GM21723 (cell line): ENCODE measurements at regions not wholly inside any gene's neighbourhood (a gene's known extent, or its start where the extent isn't known, plus 50 kb on each side); places are given as distances from the start of the nearest gene placed in this dataset.
"Not testable (repeated sequence)": the region's sequence is repeated elsewhere in the genome, so short reads cannot be mapped to it uniquely, and the experiment has no call there.

Experiments used
- ATAC-seq: cut with Tn5 transposase; IDR thresholded peaks from one replicate; pipeline ENCODE4 v1.9.1; 2021; ENCODE audit warnings: mild to moderate bottlenecking, moderate library complexity; ENCODE audit not compliant: unreplicated experiment

DNA sequence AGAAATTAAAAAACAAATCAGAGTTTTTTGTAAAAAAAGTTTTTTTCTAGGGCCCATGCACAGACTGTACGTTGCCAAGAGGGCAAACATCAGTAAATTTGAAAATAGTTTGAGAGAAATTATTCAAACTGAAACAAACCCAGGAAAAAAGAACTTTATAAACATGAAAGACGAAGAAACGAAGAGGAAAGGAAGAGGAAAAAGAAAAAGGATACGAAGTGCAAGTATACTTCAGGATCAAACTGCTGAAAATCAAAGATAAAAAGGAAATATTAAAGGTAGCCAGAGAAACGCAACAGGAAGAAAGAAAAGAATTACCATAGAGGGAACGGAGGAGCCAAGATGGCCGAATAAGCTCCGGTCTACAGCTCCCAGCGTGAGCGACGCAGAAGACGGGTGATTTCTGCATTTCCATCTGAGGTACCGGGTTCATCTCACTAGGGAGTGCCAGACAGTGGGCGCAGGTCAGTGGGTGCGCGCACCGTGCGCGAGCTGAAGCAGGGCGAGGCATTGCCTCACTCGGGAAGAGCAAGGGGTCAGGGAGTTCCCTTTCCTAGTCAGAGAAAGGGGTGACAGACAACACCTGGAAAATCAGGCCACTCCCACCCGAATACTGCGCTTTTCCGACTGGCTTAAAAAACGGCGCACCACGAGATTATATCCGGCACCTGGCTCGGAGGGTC is 94.4 kb upstream of the GAS1 start:
- not testable (repeated sequence) for ATAC-seq

DNA sequence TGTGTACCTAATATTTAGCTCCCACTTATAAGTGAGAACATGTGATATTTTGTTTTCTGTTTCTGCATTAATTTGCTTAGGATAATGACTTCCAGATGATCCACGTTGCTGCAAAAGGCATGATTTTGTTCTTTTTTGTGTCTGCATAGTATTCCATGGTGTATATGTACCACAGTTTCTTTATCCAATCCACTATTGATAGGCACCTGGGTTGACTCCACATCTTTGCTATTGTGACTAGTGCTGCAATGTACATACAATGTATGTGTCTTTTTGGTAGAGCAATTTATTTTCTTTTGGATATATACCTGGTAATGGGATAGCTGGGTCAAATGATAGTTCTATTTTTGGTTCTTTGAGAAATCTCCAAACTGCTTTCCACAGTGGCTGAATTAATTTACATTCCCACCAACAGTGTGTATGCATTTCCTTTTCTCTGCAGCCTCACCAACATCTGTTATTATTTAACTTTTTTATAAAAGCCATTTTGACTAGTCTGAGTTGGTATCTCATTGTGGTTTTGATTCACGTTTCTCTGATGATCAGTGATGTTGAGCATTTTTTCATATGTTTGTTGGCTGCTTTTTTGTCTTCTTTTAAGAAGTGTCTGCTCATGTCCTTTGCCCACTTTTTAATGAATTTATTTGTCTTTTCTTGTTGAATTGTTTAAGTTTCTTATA is 102.8 kb upstream of the GAS1 start:
- not testable (repeated sequence) for ATAC-seq

DNA sequence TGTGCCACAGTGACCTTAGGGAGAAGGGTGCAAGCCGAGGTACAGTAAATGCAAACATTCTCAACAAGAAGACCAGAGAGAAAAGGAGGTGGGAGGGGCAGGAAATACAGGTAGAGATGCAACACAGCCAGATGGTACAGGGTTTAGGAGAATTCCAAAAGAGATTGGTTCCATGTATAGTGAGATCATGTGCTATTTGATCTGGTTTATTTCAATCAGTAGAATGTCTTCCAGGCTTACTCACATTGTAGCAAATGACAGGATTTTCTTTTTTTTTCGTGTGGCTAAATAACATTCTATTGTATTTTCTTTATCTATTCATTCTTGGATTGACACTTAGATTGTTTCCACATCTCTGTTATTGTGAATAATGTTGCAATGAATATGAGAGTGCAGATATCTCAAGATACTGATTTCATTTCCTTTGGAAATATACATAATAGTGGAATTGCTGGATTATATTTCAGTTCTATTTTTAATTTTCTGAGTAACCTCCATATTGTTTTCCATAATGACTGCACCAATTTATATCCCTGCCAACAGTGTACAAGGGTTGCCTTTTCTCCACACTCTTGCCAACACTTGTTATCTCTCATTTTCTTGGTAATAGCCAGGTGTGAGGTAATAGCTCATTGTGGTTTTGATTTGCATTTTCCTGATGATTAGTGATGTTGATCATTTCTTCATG is 107.8 kb upstream of the GAS1 start:
- no peak for ATAC-seq

DNA sequence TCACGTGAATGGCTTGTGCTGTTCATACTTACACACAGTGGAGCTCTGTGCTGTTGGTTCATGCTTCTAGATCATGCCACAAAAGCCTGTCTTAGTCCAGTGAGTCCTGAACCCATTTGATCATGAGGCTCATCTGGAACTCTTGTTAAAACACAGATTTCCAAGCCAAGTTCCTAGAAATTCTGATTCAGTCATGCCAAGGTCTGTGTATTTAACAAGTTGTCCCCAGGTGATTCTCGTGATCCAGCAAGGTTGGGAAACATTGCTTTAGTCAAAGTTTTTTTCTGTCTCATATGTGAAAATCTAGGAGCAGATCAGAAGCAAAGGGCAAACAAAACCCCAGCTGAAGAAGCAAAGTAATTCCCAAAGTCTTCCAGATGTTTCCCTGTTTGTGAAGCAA is 112.5 kb upstream of the GAS1 start:
- ATAC-seq, result no peak

DNA sequence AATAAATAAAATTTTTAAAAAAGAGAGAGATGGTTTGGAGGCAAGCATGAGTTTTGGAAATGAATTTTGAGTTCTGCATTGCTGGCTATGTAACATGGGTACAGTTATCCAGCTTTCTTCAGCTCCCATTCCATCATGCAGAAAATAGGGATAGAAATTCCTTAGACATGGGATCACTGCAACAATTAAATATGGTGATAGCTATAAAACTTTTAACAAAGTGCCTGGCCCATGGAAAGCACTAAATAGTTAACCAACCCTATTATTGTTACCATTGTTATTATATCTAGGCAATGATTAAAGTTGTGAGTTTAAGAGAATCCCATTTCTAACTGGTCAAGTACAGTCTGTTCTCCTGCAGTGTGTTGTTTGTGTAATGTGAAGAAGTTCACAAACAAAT is 115.4 kb upstream of the GAS1 start:
- no peak for ATAC-seq

DNA sequence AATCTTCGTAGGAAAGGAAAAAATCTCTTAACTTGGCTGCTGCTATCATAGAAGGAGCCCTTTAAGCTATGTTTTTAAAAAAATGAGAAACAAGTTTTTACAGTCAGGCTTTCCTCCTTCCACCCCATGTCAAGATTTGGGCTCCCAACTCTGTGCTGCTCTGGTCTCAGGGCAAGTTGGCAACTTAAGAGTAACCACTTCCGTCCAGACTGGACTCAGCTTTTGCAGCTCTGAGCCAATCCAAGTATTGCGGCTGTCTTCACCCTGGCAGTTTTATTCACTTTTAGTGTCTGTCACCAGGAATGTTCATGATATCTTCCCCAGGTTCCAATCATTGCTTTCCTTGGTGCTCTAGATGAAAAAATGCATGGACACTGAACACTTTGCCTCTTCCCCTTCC is 115.9 kb upstream of the GAS1 start:
- ATAC-seq, result no peak

DNA sequence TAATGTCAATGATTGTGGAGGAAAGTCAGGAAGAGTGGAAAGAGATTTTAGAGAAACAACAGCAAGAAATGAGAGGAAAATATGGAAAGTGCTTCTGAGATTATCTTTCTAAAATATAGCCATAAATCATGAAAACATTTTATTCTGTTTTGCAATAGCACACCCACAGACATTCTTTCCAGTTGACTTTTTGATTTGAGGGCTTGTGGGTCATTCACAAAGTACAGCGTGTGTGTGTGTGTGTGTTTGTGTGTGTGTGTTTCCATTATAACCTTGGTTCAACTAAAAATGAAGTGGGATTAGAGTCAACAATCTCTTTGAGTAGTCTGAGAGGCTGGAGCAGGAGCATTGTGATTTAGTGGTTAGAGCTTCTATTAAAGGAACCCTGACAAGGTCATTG is 116.6 kb upstream of the GAS1 start:
- ATAC-seq, result no peak

DNA sequence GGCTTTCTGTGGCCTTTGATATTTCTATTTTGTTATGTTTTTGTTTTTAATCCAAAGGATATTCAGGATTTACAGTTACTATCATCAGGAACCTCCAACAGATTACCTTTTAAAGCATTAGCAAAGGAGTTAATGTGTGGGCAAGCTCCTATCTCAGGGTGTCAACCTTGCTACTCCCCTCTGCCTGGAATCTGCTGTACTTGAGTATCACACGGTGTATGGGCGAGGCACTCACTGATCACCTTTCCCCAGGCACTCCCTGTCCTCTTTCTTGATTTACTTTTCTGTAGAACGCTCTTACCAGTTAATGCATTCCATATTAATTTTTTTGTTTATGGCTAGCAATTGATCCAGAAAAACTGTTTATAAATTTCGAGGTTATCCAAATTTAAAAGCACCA is 117.0 kb upstream of the GAS1 start:
- no peak for ATAC-seq

DNA sequence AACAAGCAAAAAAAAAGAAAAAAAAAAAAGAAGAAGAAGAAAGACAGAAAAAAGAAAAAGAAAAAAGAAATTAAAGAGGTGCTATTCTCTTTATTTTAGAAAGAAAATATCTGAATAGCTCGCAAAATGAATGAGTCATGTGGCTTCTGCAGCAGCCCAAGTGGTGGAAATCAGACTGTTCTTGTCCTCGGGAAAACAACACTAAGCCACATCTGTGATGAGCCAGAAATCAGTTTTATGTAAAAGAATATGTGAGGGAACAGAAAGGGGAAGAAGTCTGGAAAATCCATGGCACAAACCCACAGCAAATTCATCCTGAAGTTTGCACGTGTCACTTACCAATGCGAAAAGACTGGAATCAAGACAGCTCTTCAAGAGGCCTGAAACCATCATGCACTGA is 118.7 kb upstream of the GAS1 start:
- ATAC-seq, result no peak

DNA sequence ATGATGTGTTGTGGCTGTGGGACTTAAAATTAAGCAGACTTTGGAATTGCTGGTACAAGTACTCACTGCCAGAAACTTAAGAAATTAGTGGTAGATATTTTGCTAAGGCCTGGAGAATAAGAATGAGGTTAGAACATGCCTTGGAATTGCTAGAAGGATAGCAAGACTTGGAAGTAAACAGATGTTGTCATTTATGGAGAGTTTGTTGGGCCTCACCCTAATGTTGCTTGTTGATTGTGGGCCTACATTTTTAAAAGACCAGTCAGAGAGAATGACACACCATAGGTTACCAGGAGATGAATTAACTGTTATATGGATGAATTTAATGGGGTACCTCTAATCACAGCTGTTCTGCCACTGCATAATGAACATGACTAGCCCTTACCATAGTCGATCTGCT is 120.1 kb upstream of the GAS1 start:
- no peak for ATAC-seq

DNA sequence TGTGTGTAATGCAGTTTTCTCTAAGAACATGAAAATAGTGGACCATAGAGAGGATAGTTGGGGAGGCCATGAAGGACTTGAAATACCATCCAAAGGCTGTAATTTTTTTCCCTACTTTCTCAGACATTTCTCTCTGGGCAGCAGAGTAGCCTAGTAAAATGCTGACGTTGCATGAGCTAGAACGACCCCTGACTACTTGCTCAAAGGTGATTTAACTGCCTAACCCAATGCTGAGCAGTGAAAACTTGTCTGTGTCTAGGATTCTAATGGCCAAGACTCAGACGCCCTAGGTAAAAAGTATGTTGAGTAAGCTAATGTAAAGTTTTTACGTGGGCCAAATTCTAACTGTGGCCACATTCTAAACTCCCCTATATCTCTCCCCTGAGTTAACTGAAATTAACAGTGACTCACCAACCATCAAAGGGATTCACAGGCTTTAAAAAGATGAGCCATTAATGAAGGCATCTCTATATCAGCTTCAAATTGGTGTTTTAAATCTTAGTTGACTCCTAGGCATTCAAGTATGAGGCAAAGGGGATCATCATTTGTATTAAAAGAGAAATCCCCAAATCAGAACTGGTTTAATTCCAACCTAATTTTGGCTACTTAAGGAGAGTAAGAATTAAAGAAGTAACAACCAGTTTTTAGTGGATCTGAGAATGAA is 121.0 kb upstream of the GAS1 start:
- ATAC-seq, result no peak

DNA sequence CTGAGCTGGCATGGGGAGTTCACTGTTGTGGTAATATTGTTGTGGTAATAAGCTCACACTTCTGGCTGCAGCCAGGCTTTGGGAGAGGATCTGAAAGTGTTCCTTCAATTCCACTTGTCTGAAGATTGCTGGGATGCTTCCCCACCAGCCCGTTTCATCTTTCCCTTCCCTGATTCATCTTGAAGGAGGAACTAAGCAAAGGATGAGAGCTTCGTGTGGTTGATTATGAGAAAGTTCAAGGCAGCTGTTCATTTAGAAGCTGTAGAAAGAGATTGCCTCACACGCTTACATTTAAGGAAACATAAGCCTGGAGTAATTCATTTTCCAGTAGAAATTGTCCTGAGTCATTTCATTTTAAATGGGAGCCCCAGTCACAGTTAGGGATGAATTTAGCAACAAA is 122.4 kb upstream of the GAS1 start:
- ATAC-seq, result no peak

DNA sequence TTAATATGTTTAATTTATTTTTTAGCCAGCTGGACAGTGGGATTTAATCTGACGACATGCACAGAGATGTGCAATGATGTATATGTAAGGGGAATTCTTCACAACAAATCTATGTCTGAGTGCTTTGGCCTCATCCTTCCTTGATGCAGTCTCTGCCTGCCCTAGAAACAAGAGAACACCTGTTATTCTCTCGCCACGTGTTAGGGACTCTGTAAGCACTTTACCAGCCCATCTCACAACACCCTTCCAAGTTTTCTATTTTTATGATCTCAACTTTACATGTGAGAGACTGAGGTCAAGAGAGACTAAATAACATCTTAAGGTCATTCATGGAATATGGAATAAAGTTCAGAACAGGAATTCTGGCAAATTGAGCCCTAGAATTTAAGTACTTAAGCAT is 123.0 kb upstream of the GAS1 start:
- ATAC-seq, result no peak

DNA sequence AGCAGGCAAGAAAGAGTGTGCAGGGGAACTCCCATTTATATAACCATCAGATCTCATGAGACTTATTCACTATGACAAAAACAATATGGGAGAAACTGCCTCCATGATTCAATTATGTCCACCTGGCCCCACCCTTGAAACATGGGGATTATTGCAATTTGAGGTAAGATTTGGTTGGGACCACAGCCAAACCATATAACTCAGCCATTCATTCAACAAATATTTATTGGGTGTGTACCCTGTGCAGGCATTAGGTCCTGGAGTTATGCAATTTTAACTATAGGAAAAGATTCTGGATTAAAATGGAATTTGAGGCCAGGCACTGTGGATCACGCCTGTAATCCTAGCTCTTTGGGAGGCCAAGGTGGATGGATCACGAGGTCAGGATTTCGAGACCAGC is 124.2 kb upstream of the GAS1 start:
- ATAC-seq, result no peak

DNA sequence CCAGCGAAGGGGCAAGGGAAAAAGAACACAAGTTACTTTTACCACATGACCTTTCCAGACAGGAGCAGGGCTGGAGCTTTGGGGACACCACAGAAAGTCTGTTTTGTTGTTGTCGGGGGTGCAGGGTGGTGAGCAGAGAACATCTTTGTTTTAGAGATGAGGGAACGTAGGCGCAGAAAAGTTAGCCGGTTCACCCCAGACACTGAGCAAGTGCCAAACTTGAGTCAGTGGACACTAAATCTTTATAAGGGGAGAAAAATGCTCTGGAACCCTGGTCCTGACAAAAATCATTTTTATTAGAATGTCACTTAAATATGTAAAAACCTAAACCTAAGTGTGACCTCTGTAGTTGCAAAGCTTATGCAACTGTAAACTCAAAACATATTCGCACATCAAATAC is 126.4 kb upstream of the GAS1 start:
- ATAC-seq, result no peak

DNA sequence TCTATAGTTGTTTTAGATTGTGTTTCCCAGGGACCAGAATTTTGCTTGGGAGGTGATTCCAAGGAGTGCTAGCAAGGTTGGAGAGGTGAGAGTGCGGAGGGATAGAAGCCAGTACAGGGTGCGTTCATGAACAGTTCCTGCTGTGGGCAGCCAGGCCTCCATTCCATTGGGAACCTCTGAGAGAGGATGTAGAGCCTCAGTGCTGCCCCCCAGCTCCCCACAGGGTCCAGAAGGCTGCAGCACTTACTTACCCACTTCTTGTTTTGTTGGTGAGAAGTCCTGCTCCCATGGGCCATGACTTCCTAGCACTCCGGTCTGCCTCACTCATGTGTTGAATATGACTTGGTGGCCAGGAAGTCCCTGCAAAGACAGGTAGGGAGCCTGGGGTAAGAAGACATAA is 128.2 kb upstream of the GAS1 start:
- ATAC-seq, result no peak

DNA sequence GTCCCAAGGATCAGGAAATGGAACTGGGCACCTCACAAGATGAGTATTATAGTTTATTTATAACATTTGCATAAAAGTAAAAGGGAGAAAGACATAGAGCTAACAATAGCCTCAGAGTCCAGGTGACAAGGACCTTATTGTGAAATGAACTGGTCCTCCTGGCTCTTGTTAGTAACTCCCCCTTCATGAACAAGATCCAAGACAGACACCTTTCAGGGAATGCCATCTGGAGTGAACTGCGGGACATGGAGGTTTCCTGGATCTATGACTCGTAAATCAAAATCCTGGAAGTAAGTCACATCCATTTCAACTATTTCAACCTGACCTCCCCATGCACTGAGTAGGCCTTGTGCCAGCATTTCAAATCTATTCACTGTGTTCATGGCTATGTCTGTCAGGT is 129.5 kb upstream of the GAS1 start:
- ATAC-seq, result no peak

DNA sequence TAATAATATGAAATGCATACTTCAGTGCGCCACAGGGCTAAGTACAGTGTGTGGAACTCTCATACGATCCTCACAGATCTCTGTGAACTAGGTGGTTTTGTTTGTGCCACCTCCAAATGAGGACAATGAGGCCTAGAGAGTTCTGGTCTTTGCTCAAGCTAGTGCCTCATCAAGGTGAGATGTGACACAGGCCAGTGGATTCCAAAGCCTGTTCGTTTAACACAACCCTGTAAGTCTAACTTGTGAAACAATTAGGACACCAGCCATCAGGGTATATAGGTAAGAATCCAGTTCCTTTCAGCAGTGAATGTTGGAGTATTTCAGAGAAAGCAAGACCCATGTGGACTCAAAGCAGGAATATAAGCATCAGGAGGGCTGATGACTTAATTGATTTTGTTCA is 130.7 kb upstream of the GAS1 start:
- ATAC-seq, result no peak

DNA sequence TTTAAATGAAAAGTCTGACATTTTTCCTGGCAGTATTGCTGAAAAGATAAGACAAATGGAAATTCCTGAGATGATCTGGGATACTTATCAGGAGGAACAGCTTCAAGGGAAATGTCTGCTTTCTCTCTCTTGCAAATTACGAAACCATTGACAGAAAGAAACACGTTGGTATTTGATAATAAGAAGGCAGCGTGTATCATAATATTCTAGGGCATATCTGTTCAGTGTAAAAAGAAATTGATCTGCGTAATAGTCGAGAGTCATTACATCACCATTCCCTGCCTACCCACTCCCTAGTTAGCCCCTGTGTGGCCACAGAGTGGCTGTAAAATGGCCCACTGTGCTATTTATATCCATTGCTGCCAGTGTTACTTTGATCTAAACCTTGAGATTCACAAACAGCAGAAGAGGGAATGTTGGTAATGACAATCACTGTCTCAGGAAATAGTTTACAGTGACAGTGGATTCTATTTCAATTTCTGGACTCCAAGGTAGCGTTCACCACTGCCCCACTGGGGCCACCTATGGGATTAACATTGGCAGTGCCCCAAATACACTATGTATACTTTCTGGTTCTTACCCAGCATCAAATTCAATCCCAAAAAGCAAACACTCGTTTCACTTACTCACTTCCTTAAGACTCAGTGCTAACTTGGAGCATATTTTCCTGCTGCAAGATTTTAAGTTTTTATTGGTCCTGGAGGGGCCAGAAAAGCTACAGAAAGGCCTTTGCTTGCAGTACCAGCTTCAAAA is 133.4 kb upstream of the GAS1 start:
- no peak for ATAC-seq

DNA sequence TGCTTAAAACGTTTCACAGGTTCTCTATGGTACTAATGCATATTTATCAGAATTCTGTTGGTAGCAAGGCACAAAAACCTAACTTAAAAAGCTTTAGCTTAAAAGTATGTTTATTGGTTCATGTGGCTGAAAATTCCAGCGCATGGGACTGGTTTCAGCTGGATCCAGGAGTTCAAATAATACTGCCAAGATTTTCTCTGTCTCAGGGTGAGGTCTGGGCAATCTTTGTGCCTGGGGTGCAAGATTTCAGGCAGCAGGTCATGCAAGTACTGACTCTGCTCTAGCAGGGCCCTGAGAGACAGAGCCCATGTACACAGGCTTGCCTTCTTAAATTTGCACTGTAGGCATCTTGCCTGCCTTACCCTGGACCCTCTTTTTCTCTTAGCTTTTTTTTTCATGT is 134.2 kb upstream of the GAS1 start:
- ATAC-seq, result no peak

DNA sequence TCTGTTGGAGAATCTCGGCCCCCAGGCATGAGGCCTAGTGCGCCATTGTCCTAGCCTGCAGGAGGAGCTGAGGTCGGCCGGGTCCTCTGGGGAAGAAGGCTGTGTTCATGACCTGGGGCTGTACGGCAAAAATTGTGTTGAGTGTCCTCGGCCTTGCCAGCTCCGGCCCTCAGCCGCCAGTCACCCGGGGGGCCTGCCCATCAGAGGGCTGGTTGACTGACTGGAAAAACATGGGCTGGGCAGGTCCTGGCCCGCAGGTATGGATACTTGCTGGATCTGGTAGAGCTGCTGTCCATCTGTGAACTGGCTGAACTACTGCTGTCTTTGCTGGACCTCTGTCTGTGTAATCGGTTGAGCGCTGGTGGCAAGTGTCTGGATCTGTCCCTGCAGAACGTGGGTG is 136.7 kb upstream of the GAS1 start:
- no peak for ATAC-seq
